HG02938 (cell line): ENCODE measurements at regions not wholly inside any gene's neighbourhood (a gene's known extent, or its start where the extent isn't known, plus 50 kb on each side); places are given as distances from the start of the nearest gene placed in this dataset.
A peak's percentile ranks its signal among the peaks of the same experiment; 100 is the strongest.

ENCODE experiments used
- ATAC-seq: cut with Tn5 transposase; IDR thresholded peaks from one replicate; pipeline ENCODE4 v1.9.1; 2021; ENCODE audit warnings: mild to moderate bottlenecking, moderate library complexity; ENCODE audit not compliant: unreplicated experiment

DNA sequence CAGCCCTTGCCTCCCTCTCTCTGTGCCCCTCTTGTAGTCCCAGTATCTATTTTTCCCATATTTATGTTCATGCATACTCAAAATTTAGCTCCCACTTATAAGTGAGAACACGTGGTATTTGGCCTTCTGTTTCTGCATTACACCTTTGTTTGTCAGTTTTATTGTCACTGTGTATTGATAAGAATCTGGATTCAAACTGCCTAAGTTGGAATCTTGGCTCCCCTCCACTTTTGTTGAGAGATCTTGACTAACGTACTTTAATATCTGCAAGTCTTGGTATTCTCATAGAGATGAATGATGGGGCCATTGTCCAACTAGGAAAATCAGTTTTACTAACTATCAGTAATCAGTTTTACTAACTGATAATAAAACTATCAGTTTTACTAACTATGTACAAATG lies 87.8 kb upstream of the PRMT6 start:
- ATAC-seq, result no peak

GRCh38 chr1:106969731-106970130 lies 86.7 kb upstream of the PRMT6 start:
- ATAC-seq, result no peak

- no peak for ATAC-seq
Observed at GRCh38 chr1:106972074-106972473, 84.4 kb upstream of the PRMT6 start.

DNA sequence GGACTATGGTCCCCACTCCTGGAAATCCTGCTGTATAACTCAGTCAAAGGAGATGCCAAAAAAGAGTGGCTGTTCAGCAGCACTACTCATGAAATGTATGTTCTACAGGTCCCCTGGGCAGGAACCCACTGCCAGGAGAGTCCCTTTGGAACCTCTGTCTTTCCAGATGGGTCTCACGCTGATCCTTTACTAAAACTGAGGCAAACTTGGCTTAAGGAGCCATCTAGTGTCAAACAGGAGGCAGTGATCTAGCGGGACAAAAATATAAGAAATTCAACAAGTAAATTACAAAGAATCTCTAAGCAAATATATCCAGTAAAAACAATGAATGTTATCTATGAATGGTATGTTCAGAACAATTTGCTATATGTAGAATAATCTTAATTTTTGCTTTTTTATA lies 80.5 kb upstream of the PRMT6 start:
- ATAC-seq, result no peak

DNA sequence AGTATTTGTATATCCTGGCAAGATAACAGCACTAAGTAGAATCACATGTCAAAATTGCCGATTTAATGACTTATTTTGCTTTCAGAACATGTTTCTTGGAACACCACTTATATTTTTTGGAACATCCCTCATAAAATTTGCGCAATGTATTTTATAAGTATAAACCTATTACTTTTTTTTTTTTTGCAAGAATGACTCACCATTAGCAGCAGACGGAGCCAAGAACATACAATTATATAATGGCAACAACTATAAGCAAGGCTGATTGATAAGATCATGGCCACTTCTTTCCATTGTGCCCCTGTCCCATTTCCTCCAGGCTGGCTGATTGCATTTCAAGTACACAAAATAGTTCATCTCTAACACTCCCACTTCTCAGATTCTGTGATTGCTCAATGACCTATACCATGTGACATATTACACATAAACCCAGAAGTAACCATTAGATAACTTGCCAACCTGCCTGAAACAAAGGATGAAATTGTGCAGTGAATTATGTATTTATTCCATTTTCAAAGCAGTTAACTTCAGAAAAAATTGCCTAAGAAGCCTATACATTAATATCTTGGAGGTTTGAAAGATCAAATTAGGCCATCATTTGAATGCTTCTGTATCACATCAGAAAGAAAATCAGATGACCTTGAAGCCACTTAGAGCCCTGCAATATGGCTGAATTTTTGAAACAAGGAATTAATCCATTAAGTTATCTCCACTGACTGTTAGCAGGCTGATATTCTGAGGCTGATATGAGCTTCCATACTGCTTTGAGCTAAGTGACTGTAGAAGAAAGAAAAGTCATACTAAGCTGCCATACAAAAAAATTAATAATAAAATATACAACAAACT lies 77.8 kb upstream of the PRMT6 start:
- ATAC-seq, result no peak

DNA sequence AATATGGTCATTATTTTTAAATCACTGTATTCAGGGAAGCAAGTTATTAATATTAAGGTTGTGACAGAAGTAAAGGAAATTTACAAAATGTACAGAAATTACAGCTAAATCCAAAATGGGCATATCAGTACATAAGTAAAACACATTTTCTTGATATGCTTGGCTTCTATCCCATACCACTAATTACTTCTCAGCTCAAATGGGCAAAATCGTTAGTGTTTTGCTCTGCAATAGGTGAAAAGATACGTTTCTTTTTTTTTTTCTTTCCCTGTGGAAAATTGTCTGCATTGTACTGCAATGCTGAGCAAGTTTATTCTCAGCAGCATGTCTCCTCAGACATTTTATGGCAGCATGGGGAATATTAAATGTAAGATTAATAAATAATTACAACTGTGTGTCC lies 77.1 kb upstream of the PRMT6 start:
- no peak for ATAC-seq

DNA sequence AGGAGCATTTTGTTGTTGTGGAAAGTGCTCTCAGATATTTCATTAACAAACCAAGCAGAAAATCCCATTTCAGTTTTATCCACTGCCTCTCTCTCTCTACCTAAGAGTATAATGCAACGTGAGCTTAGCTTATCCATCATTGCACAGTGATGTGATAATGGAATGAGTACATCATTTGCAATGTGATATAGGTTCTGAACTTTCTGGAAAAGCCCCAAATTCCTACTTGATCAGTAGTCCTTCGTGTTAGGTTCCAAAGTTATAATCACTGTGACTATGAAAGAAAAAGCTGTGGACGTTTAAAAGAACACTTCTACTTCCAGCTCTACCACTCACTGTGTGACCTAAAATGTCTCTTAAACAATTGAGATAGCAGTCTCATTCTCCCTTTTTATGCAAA lies 76.4 kb upstream of the PRMT6 start:
- ATAC-seq, result no peak

GRCh38 chr1:106984801-106985200 lies 71.7 kb upstream of the PRMT6 start:
- no peak for ATAC-seq

GRCh38 chr1:106986603-106987002 lies 69.9 kb upstream of the PRMT6 start:
- no peak for ATAC-seq

DNA sequence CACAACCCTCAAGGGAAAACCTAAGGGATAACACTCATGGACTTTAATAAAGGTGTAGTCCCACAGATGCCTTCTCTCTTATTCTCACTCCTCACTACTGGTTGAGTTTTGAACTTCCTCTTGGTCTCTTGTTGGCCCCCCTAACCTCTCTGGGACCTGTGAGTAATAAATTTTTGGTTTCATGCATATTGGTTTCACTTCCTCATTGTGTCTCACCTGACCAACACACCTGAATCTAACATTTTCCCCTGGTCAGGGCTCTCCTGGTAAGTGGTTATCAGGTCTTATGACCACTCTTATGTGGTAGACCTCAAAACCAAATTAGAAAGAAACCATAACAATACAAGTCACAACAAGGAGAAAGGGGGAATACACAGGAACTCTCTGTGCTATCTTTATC lies 60.5 kb upstream of the PRMT6 start:
- ATAC-seq, result peak; percentile 97

DNA sequence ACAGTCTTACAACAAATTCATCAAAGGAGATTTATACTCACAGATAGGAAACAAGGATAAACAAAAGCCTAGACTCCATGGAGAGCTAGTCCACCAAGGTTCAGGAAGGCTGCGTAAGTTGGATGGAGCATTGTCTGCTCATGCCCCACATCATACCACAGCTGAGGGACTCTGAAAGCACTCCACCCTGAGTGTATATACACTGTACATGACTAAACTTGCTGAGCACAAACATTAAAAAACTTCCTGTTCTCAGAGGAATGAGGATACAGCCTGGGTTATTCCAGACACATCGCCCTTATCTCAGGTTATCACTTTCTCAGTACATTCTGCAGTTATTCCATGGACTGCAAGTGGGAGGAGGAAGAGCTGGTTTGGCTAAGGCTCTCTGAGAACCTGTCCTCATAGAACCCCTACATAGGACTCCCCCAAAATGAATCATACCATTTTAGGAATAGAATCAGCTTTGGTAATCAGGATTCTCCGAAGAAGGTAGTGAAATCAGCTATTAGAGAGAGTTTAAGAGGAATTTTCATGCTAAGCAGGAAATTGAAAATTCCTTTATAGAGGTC lies 58.0 kb upstream of the PRMT6 start:
- ATAC-seq, result no peak

DNA sequence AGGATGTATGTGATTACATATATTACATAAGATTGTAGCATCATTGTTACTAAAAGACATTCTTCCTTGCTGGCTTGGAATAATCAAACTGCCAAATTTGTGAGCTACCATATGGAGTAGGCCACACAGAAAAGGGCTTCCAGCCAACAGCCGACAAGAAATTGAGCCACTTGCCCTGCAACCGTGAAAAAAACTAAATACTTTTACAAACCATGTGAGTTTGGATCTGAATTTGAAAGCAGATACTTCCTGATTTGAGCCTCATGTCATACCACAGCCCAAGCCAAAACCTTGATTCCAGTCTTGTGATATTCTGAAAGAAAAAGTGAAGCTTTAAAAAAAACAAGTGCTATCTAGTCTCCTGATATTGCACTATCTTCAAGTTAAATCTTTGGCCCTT lies 55.6 kb upstream of the PRMT6 start:
- ATAC-seq, result no peak

- no peak for ATAC-seq
Observed at GRCh38 chr1:107003972-107004371, 52.5 kb upstream of the PRMT6 start.

- ATAC-seq, result no peak
Observed at GRCh38 chr1:107004421-107004820, 52.1 kb upstream of the PRMT6 start.
